DND-41 (cell line): ENCODE measurements at regions not wholly inside any gene's neighbourhood (a gene's known extent, or its start where the extent isn't known, plus 50 kb on each side); places are given as distances from the start of the nearest gene placed in this dataset.

Experiments
- EZH2 ChIP-seq: IDR thresholded peaks from 3 replicates; pipeline ENCODE4 v1.6.1; 2012; ENCODE audit warnings: borderline replicate concordance, low read depth, mild to moderate bottlenecking, moderate library complexity, low read length, inconsistent platforms; ENCODE audit not compliant: severe bottlenecking
- TF ChIP-seq, protein P1 (sequence below): IDR thresholded peaks from 2 replicates; pipeline ENCODE4 v1.5.1; 2012; ENCODE audit warnings: borderline replicate concordance, low read length, moderate library complexity, mild to moderate bottlenecking; ENCODE audit not compliant: poor library complexity, severe bottlenecking; ENCODE audit errors: extremely low read depth

DNA sequence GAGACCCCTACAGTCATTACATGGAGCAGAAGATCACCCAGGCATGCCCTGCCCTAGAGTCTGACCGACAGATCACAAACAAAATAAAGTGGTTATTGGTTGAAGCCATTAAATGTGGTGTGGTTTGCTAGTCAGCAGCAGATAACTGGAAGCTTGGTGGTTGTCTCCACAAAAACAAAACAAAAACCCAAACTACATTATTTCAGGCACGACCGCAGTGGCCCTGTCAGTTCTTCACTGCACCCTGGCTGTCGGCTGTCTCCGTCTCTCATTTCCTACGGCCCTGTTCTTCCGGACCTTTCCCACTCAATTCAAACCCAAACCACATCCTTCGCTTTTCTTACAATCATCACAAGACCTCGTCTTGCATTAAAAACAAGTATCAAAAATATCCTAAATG is 521.3 kb upstream of the ZFP42 start:
- no peak for TF ChIP-seq EZH2
- TF ChIP-seq, protein P1, sequence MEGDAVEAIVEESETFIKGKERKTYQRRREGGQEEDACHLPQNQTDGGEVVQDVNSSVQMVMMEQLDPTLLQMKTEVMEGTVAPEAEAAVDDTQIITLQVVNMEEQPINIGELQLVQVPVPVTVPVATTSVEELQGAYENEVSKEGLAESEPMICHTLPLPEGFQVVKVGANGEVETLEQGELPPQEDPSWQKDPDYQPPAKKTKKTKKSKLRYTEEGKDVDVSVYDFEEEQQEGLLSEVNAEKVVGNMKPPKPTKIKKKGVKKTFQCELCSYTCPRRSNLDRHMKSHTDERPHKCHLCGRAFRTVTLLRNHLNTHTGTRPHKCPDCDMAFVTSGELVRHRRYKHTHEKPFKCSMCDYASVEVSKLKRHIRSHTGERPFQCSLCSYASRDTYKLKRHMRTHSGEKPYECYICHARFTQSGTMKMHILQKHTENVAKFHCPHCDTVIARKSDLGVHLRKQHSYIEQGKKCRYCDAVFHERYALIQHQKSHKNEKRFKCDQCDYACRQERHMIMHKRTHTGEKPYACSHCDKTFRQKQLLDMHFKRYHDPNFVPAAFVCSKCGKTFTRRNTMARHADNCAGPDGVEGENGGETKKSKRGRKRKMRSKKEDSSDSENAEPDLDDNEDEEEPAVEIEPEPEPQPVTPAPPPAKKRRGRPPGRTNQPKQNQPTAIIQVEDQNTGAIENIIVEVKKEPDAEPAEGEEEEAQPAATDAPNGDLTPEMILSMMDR = no peak
